ENCODE measurements at regions not wholly inside any gene's neighbourhood (a gene's known extent, or its start where the extent isn't known, plus 50 kb on each side); places are given as distances from the start of the nearest gene placed in this dataset.

- 3% methylated on average over 3 of the region's 3 CpGs for WGBS (ENCODE audit: missing lambda C conversion rate)
- no peak overlapping the region for H3K27ac ChIP-seq
- no peak for FAIRE-seq
- no peak for ATAC-seq
- H3K4me3 ChIP-seq, result no peak overlapping the region
- ChIA-PET CTCF (no interaction called here), POLR2A (no interaction called here)
- TF ChIP-seq EP300 (IDR thresholded peaks at IDR 0.05), result no peak
- TF ChIP-seq ZNF302 (CRISPR knock-in tag; IDR thresholded peaks at IDR 0.05), result no peak
- TF ChIP-seq FOSL2 (IDR thresholded peaks at IDR 0.05), result no peak
- peak; percentile 24; the same call in 1 of the 2 replicates for TF ChIP-seq FOSL2 (CRISPR knock-in tag; IDR thresholded peaks at IDR 0.05)
- TF ChIP-seq JUN (IDR thresholded peaks at IDR 0.05), result no peak
- H3K9me3 ChIP-seq, result no peaks in the 10 kb centered on the region
- DNase-seq (ENCODE audit: low read depth in 1 of 2, low spot score in 1 of 2), result no peak
- H3K4me2 ChIP-seq, result no peak overlapping the region
- H3K4me1 ChIP-seq, result no peaks in the 10 kb centered on the region
Measured at GRCh38 chr3:6605227-6605626, 255.7 kb upstream of the GRM7 start.

DNA sequence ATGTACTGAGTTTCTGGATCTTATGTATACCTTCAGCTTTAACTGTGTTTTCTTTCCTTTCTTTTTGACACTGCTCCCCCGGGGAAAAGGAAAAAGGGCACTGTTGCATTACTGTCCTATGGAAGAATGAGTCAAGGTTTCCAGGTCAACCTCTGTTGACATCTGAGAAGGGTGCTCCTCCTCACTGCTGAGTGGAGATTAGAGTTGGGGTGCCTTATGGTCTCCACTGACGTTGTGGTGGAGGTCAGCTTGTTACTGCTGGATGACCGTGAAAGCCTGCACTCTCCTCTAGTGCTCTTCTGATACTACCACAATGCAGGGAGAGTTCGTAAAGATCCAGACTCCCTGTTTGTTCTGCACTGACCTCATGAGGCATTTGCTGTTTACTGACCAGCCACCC is 252.1 kb upstream of the GRM7 start:
- TF ChIP-seq KDM5A (IDR thresholded peaks at IDR 0.05), result no peak
- no peak for TF ChIP-seq HOXB13 (CRISPR knock-in tag; IDR thresholded peaks at IDR 0.05; ENCODE audit: low read depth)
- no peak for TF ChIP-seq KDM1A (IDR thresholded peaks at IDR 0.05; ENCODE audit: low read depth)
- TF ChIP-seq, protein P1, sequence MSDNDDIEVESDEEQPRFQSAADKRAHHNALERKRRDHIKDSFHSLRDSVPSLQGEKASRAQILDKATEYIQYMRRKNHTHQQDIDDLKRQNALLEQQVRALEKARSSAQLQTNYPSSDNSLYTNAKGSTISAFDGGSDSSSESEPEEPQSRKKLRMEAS (IDR thresholded peaks at IDR 0.05), result no peak
- TF ChIP-seq TFCP2L1 (CRISPR knock-in tag; IDR thresholded peaks at IDR 0.05), result no peak
- TF ChIP-seq RCOR1 (IDR thresholded peaks at IDR 0.05; ENCODE audit: low read depth, low read length), result no peak
- no peak for TF ChIP-seq MAZ (IDR thresholded peaks at IDR 0.05; ENCODE audit: borderline replicate concordance, low read depth, low read length)
- TF ChIP-seq MAFK (IDR thresholded peaks at IDR 0.05; ENCODE audit: partially characterized antibody), result no peak
- no peak for TF ChIP-seq JUN (IDR thresholded peaks at IDR 0.05)
- no peak for TF ChIP-seq EHMT2 (IDR thresholded peaks at IDR 0.05; ENCODE audit: low read depth)
- no peak for TF ChIP-seq GATA3 (IDR thresholded peaks at IDR 0.05; ENCODE audit: borderline replicate concordance)
- TF ChIP-seq USF2 (IDR thresholded peaks at IDR 0.05), result no peak
- TF ChIP-seq EP300 (IDR thresholded peaks at IDR 0.05), result no peak
- TF ChIP-seq CHD4 (IDR thresholded peaks at IDR 0.05; ENCODE audit: borderline replicate concordance), result no peak
- no peak for TF ChIP-seq SMC3 (IDR thresholded peaks at IDR 0.05)
- no peak for TF ChIP-seq EHF (CRISPR knock-in tag; IDR thresholded peaks at IDR 0.05)
- no peak for FAIRE-seq
- no peak overlapping the region for H3K4me3 ChIP-seq
- WGBS (ENCODE audit: missing lambda C conversion rate), result 5% methylated on average over 4 of the region's 4 CpGs
- no peaks in the 10 kb centered on the region for H3K4me1 ChIP-seq
- DNase-seq (ENCODE audit: low read depth in 1 of 2, low spot score in 1 of 2), result no peak
- ATAC-seq, result no peak
- ChIA-PET POLR2A (no interaction called here), CTCF (no interaction called here)
- H3K4me2 ChIP-seq, result no peak overlapping the region
- H3K9me3 ChIP-seq, result no peaks in the 10 kb centered on the region
- no peak overlapping the region for H3K27ac ChIP-seq

GRCh38 chr3:6612034-6612616 is 248.8 kb upstream of the GRM7 start:
- DNase-seq (ENCODE audit: low read depth in 1 of 2, low spot score in 1 of 2), result no peak
- H3K27ac ChIP-seq, result no peak overlapping the region
- H3K4me2 ChIP-seq, result no peak overlapping the region
- H3K9me3 ChIP-seq, result no peaks in the 10 kb centered on the region
- no peak overlapping the region for H3K4me3 ChIP-seq
- 12% methylated on average over 4 of the region's 4 CpGs for WGBS (ENCODE audit: missing lambda C conversion rate)
- TF ChIP-seq HEYL (CRISPR knock-in tag; IDR thresholded peaks at IDR 0.05) (no peak), RARB (CRISPR knock-in tag; IDR thresholded peaks at IDR 0.05) (no peak), SMC3 (IDR thresholded peaks at IDR 0.05) (no peak), ESRRA (IDR thresholded peaks at IDR 0.05; ENCODE audit: borderline replicate concordance, low read length) (no peak), JUN (IDR thresholded peaks at IDR 0.05) (no peak), TP53 (CRISPR knock-in tag; IDR thresholded peaks at IDR 0.05) (no peak), RFX5 (IDR thresholded peaks at IDR 0.05) (no peak), ZSCAN20 (CRISPR knock-in tag; IDR thresholded peaks at IDR 0.05) (no peak)
- TF ChIP-seq, protein P2, sequence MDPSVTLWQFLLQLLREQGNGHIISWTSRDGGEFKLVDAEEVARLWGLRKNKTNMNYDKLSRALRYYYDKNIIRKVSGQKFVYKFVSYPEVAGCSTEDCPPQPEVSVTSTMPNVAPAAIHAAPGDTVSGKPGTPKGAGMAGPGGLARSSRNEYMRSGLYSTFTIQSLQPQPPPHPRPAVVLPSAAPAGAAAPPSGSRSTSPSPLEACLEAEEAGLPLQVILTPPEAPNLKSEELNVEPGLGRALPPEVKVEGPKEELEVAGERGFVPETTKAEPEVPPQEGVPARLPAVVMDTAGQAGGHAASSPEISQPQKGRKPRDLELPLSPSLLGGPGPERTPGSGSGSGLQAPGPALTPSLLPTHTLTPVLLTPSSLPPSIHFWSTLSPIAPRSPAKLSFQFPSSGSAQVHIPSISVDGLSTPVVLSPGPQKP (IDR thresholded peaks at IDR 0.05; ENCODE audit: low read depth, low read length), result no peak
- no peak for FAIRE-seq
- ChIA-PET CTCF (no interaction called here), POLR2A (no interaction called here)
- no peak for ATAC-seq
- H3K4me1 ChIP-seq, result no peaks in the 10 kb centered on the region

All from A549 (cell line).